ENCODE measurements at regions not wholly inside any gene's neighbourhood (a gene's known extent, or its start where the extent isn't known, plus 50 kb on each side); places are given as distances from the start of the nearest gene placed in this dataset.

GRCh38 chr2:107334306-107334705, 448.3 kb upstream of the ST6GAL2 start:
- Histone ChIP-seq H3K23ac (ENCODE audit: insufficient read length, low read depth, low read length) (no peak overlapping the region), H2BK5ac (ENCODE audit: insufficient read length, low read length) (no peak overlapping the region), H3T11ph (ENCODE audit: low read length) (no peak overlapping the region), H3K23me2 (ENCODE audit: insufficient read length, low read depth, low read length, poor library complexity, severe bottlenecking) (no peaks in the 10 kb centered on the region), H3K9ac (ENCODE audit: extremely low read depth, insufficient read length, low read length) (no peak overlapping the region), H3K18ac (ENCODE audit: insufficient read length, low read depth, low read length) (no peak overlapping the region), H3K27me3 (ENCODE audit: insufficient read depth, low read length) (no peaks in the 10 kb centered on the region), H2AFZ (ENCODE audit: low read length) (no peak overlapping the region), H2BK15ac (ENCODE audit: low read depth, low read length) (no peak overlapping the region), H2BK12ac (ENCODE audit: insufficient read length, low read depth, low read length) (no peak overlapping the region), H3K4me2 (ENCODE audit: insufficient read depth, insufficient read length, low read length) (no peak overlapping the region), H3K9me3 (ENCODE audit: control insufficient read depth, low read depth, low read length) (no peaks in the 10 kb centered on the region), H4K91ac (ENCODE audit: insufficient read length, low read depth, low read length) (no peak overlapping the region), H4K20me1 (ENCODE audit: control insufficient read depth, insufficient read depth, insufficient read length) (no peaks in the 10 kb centered on the region), H4K8ac (replicated peaks; ENCODE audit: insufficient read length, low read depth, low read length) (no peak overlapping the region), H2AK5ac (ENCODE audit: insufficient read length, low read length) (no peak overlapping the region), H2BK120ac (ENCODE audit: low read depth, low read length, poor library complexity, severe bottlenecking) (no peak overlapping the region), H4K5ac (ENCODE audit: insufficient read length, low read depth, low read length) (no peak overlapping the region), H3K79me2 (ENCODE audit: insufficient read depth, low read length) (no peaks in the 10 kb centered on the region), H3K14ac (ENCODE audit: insufficient read depth, low read length) (no peak overlapping the region), H2BK20ac (ENCODE audit: low read depth, low read length, poor library complexity, severe bottlenecking) (no peak overlapping the region), H3K27ac (ENCODE audit: insufficient read length, low read depth, low read length) (no peak overlapping the region), H3K79me1 (ENCODE audit: insufficient read depth, low read depth, low read length, poor library complexity, severe bottlenecking) (no peaks in the 10 kb centered on the region), H3K4me1 (ENCODE audit: insufficient read depth, low read length) (no peaks in the 10 kb centered on the region), H3K4ac (ENCODE audit: low read depth, low read length) (no peak overlapping the region), H3K56ac (ENCODE audit: insufficient read length, low read depth, low read length) (no peak overlapping the region)
- peaks cover 5 to 9% of the 10 kb centered on the region in 2 experiments; a peak in 4 of 5 replicates for H3K9me3 Mint-ChIP-seq
- H3K27me3 Mint-ChIP-seq (ENCODE audit: low read depth) = no peaks in the 10 kb centered on the region
- TF ChIP-seq CTCF (conservative IDR thresholded peaks at IDR 0.05) = no peak
- no peak overlapping the region for H3K4me3 Mint-ChIP-seq
- no peak for DNase-seq
- WGBS (ENCODE audit: extremely low coverage, insufficient read length, low lambda C conversion rate) = no CpG with 5 or more reads among the region's 2 CpGs
- H3K27ac Mint-ChIP-seq = no peak overlapping the region
- H3K4me1 Mint-ChIP-seq = no peaks in the 10 kb centered on the region; a peak in 2 of 4 replicates
- H3K36me3 Mint-ChIP-seq (ENCODE audit: insufficient read depth in 1 of 3, low read depth in 3 of 3) = peaks cover 0 to 4% (median 0%) of the 10 kb centered on the region in 3 experiments; a peak in 1 of 7 replicates

Measured in H9 (cell line).